ENCODE measurements at regions not wholly inside any gene's neighbourhood (a gene's known extent, or its start where the extent isn't known, plus 50 kb on each side); places are given as distances from the start of the nearest gene placed in this dataset.

- intact Hi-C loops (cut with micrococcal nuclease), result no loop called here
These were observed 374.3 kb upstream of the XYLT1 start for GRCh38 chr16:17845031-17845430.

GRCh38 chr16:17843905-17844304 lies 373.1 kb upstream of the XYLT1 start:
- Mint-ChIP-seq H3K36me3 (ENCODE audit: low read depth) (no peaks in the 10 kb centered on the region), H3K4me1 (ENCODE audit: low read depth) (no peaks in the 10 kb centered on the region), H3K27me3 (ENCODE audit: low read depth) (peaks cover 7% of the 10 kb centered on the region), H3K27ac (no peak overlapping the region), H3K4me3 (no peak overlapping the region), H3K9me3 (no peaks in the 10 kb centered on the region)
- CTCF ChIA-PET, result no interaction called here
- no peak for DNase-seq
- intact Hi-C loops (cut with micrococcal nuclease), result no loop called here

More at GRCh38 chr16:17845031-17845430, 374.3 kb upstream of the XYLT1 start:
- no peak overlapping the region for H3K4me3 Mint-ChIP-seq
- no peaks in the 10 kb centered on the region for H3K36me3 Mint-ChIP-seq (ENCODE audit: low read depth)
- peaks cover 7% of the 10 kb centered on the region for H3K27me3 Mint-ChIP-seq (ENCODE audit: low read depth)
- H3K9me3 Mint-ChIP-seq, result no peaks in the 10 kb centered on the region
- no peak overlapping the region for H3K27ac Mint-ChIP-seq
- CTCF ChIA-PET, result no interaction called here
- no peaks in the 10 kb centered on the region for H3K4me1 Mint-ChIP-seq (ENCODE audit: low read depth)
- DNase-seq, result no peak

GRCh38 chr16:17839907-17840306 lies 369.1 kb upstream of the XYLT1 start:
- intact Hi-C loops (cut with micrococcal nuclease), result no loop called here
- H3K4me3 Mint-ChIP-seq, result no peak overlapping the region
- no peaks in the 10 kb centered on the region for H3K9me3 Mint-ChIP-seq
- CTCF ChIA-PET, result no interaction called here
- no peak for DNase-seq
- peaks cover 12% of the 10 kb centered on the region for H3K27me3 Mint-ChIP-seq (ENCODE audit: low read depth)
- no peaks in the 10 kb centered on the region for H3K4me1 Mint-ChIP-seq (ENCODE audit: low read depth)
- H3K27ac Mint-ChIP-seq, result no peak overlapping the region
- no peaks in the 10 kb centered on the region for H3K36me3 Mint-ChIP-seq (ENCODE audit: low read depth)

- Mint-ChIP-seq H3K27ac (no peak overlapping the region), H3K9me3 (no peaks in the 10 kb centered on the region), H3K4me3 (no peak overlapping the region), H3K27me3 (ENCODE audit: low read depth) (peaks cover 12% of the 10 kb centered on the region), H3K4me1 (ENCODE audit: low read depth) (no peaks in the 10 kb centered on the region), H3K36me3 (ENCODE audit: low read depth) (no peaks in the 10 kb centered on the region)
- CTCF ChIA-PET, result no interaction called here
- intact Hi-C loops (cut with micrococcal nuclease), result no loop called here
- no peak for DNase-seq
These were observed 368.5 kb upstream of the XYLT1 start for GRCh38 chr16:17839272-17839671.

- Mint-ChIP-seq H3K27ac (no peak overlapping the region), H3K27me3 (ENCODE audit: low read depth) (peaks cover 12% of the 10 kb centered on the region), H3K36me3 (ENCODE audit: low read depth) (no peaks in the 10 kb centered on the region), H3K4me3 (no peak overlapping the region), H3K4me1 (ENCODE audit: low read depth) (no peaks in the 10 kb centered on the region), H3K9me3 (no peaks in the 10 kb centered on the region)
- DNase-seq, result no peak
- intact Hi-C loops (cut with micrococcal nuclease), result no loop called here
- CTCF ChIA-PET, result no interaction called here
These were observed 366.3 kb upstream of the XYLT1 start for GRCh38 chr16:17836868-17837602.

- Mint-ChIP-seq H3K36me3 (ENCODE audit: low read depth) (no peaks in the 10 kb centered on the region), H3K4me1 (ENCODE audit: low read depth) (no peaks in the 10 kb centered on the region), H3K27me3 (ENCODE audit: low read depth) (peaks cover 8% of the 10 kb centered on the region), H3K27ac (no peak overlapping the region), H3K4me3 (no peak overlapping the region), H3K9me3 (no peaks in the 10 kb centered on the region)
- intact Hi-C loops (cut with micrococcal nuclease), result no loop called here
- no peak for DNase-seq
- CTCF ChIA-PET, result no interaction called here
These were observed 364.5 kb upstream of the XYLT1 start for GRCh38 chr16:17835118-17835876.

- intact Hi-C loops (cut with micrococcal nuclease), result no loop called here
- no peak overlapping the region for H3K4me3 Mint-ChIP-seq
- no peak overlapping the region for H3K27ac Mint-ChIP-seq
- no peaks in the 10 kb centered on the region for H3K36me3 Mint-ChIP-seq (ENCODE audit: low read depth)
- DNase-seq, result no peak
- no peaks in the 10 kb centered on the region for H3K9me3 Mint-ChIP-seq
- H3K4me1 Mint-ChIP-seq (ENCODE audit: low read depth), result no peaks in the 10 kb centered on the region
- peaks cover 4% of the 10 kb centered on the region for H3K27me3 Mint-ChIP-seq (ENCODE audit: low read depth)
- CTCF ChIA-PET, result no interaction called here
These were observed 362.0 kb upstream of the XYLT1 start for GRCh38 chr16:17832738-17833137.

- CTCF ChIA-PET, result interaction anchor here (0.7 kb wide), 1 partner anchor 171 kb away, joined by 3 read pairs; no protein-coding TSS in a partner anchor
- no peaks in the 10 kb centered on the region for H3K4me1 Mint-ChIP-seq (ENCODE audit: low read depth)
- peaks cover 4% of the 10 kb centered on the region for H3K27me3 Mint-ChIP-seq (ENCODE audit: low read depth)
- no peak overlapping the region for H3K27ac Mint-ChIP-seq
- H3K4me3 Mint-ChIP-seq, result no peak overlapping the region
- no peaks in the 10 kb centered on the region for H3K36me3 Mint-ChIP-seq (ENCODE audit: low read depth)
- intact Hi-C loops (cut with micrococcal nuclease), result no loop called here
- no peaks in the 10 kb centered on the region for H3K9me3 Mint-ChIP-seq
- no peak for DNase-seq
These were observed 360.6 kb upstream of the XYLT1 start for GRCh38 chr16:17831330-17831729.

GRCh38 chr16:17830651-17831050 lies 359.9 kb upstream of the XYLT1 start:
- Mint-ChIP-seq H3K36me3 (ENCODE audit: low read depth) (no peaks in the 10 kb centered on the region), H3K4me3 (no peak overlapping the region), H3K27ac (no peak overlapping the region), H3K4me1 (ENCODE audit: low read depth) (no peaks in the 10 kb centered on the region), H3K27me3 (ENCODE audit: low read depth) (peaks cover 4% of the 10 kb centered on the region), H3K9me3 (no peaks in the 10 kb centered on the region)
- no peak for DNase-seq
- intact Hi-C loops (cut with micrococcal nuclease), result no loop called here
- CTCF ChIA-PET, result no interaction called here

- Mint-ChIP-seq H3K36me3 (ENCODE audit: low read depth) (no peaks in the 10 kb centered on the region), H3K27me3 (ENCODE audit: low read depth) (no peaks in the 10 kb centered on the region), H3K27ac (no peak overlapping the region), H3K4me1 (ENCODE audit: low read depth) (no peaks in the 10 kb centered on the region), H3K9me3 (no peaks in the 10 kb centered on the region), H3K4me3 (no peak overlapping the region)
- intact Hi-C loops (cut with micrococcal nuclease), result no loop called here
- no peak for DNase-seq
- CTCF ChIA-PET, result no interaction called here
These were observed 359.1 kb upstream of the XYLT1 start for GRCh38 chr16:17829811-17830210.

- H3K36me3 Mint-ChIP-seq (ENCODE audit: low read depth), result no peaks in the 10 kb centered on the region
- CTCF ChIA-PET, result no interaction called here
These were observed 357.3 kb upstream of the XYLT1 start for GRCh38 chr16:17828012-17828411.

GRCh38 chr16:17827313-17827712 lies 356.6 kb upstream of the XYLT1 start:
- Mint-ChIP-seq H3K36me3 (ENCODE audit: low read depth) (no peaks in the 10 kb centered on the region), H3K4me3 (no peak overlapping the region), H3K9me3 (no peaks in the 10 kb centered on the region), H3K27me3 (ENCODE audit: low read depth) (peaks cover 12% of the 10 kb centered on the region), H3K4me1 (ENCODE audit: low read depth) (no peaks in the 10 kb centered on the region), H3K27ac (no peak overlapping the region)
- no peak for DNase-seq
- intact Hi-C loops (cut with micrococcal nuclease), result no loop called here
- CTCF ChIA-PET, result no interaction called here

More at GRCh38 chr16:17828012-17828411, 357.3 kb upstream of the XYLT1 start:
- H3K9me3 Mint-ChIP-seq, result no peaks in the 10 kb centered on the region
- H3K27me3 Mint-ChIP-seq (ENCODE audit: low read depth), result peaks cover 5% of the 10 kb centered on the region
- intact Hi-C loops (cut with micrococcal nuclease), result no loop called here
- H3K4me1 Mint-ChIP-seq (ENCODE audit: low read depth), result no peaks in the 10 kb centered on the region
- DNase-seq, result no peak
- H3K4me3 Mint-ChIP-seq, result no peak overlapping the region
- no peak overlapping the region for H3K27ac Mint-ChIP-seq

GRCh38 chr16:17817943-17818342 lies 347.2 kb upstream of the XYLT1 start:
- Mint-ChIP-seq H3K27ac (no peak overlapping the region), H3K36me3 (ENCODE audit: low read depth) (no peaks in the 10 kb centered on the region), H3K9me3 (peaks cover 16% of the 10 kb centered on the region), H3K27me3 (ENCODE audit: low read depth) (peaks cover 12% of the 10 kb centered on the region), H3K4me1 (ENCODE audit: low read depth) (no peaks in the 10 kb centered on the region), H3K4me3 (no peak overlapping the region)
- intact Hi-C loops (cut with micrococcal nuclease), result no loop called here
- DNase-seq, result no peak
- CTCF ChIA-PET, result no interaction called here

Measured in activated naive CD4-positive, alpha-beta T cell treated with anti-CD3 and anti-CD28 coated beads for 36 hours (primary cell).